Loucy (cell line): ENCODE measurements at regions not wholly inside any gene's neighbourhood (a gene's known extent, or its start where the extent isn't known, plus 50 kb on each side); places are given as distances from the start of the nearest gene placed in this dataset.

Source experiments
- H2AFZ ChIP-seq: fragments of 200-600 bp; sonication (generic); 2 replicates; pipeline ENCODE4 v1.6.0; 2016; ENCODE audit warnings: antibody characterized with exemption, mild to moderate bottlenecking, low read length, moderate library complexity
- H3F3A ChIP-seq: fragments of 200-600 bp; 2 replicates; pipeline ENCODE4 v1.6.0; 2016; ENCODE audit warnings: antibody characterized with exemption, low read depth, mild to moderate bottlenecking
- H3K27me3 ChIP-seq: fragments of 200-600 bp; sonication (generic); 2 replicates; pipeline ENCODE4 v1.6.1; 2014; ENCODE audit warnings: low read length, mild to moderate bottlenecking; ENCODE audit not compliant: insufficient read depth, poor library complexity, severe bottlenecking
- H3K36me3 ChIP-seq: fragments of 200-600 bp; sonication (generic); 2 replicates; pipeline ENCODE4 v1.6.1; 2016; ENCODE audit warnings: low read length; ENCODE audit not compliant: insufficient read depth
- H3K4me1 ChIP-seq: fragments of 200-600 bp; sonication (generic); 2 replicates; pipeline ENCODE4 v1.5.1; 2014; ENCODE audit warnings: low read length, mild to moderate bottlenecking; ENCODE audit not compliant: insufficient read depth, poor library complexity, severe bottlenecking
- H3K4me2 ChIP-seq: fragments of 200-600 bp; sonication (generic); 2 replicates; pipeline ENCODE4 v1.6.0; 2014; ENCODE audit warnings: antibody characterized with exemption, low read length, low read depth, mild to moderate bottlenecking; ENCODE audit not compliant: poor library complexity, severe bottlenecking
- H3K4me3 ChIP-seq: fragments of 200-600 bp; sonication (generic); 2 replicates; pipeline ENCODE4 v1.5.1; 2014; ENCODE audit warnings: low read length, mild to moderate bottlenecking, mixed read lengths; ENCODE audit not compliant: poor library complexity, severe bottlenecking
- H3K79me2 ChIP-seq: fragments of 200-600 bp; sonication (generic); 2 replicates; pipeline ENCODE4 v1.6.1; 2014; ENCODE audit warnings: low read length; ENCODE audit not compliant: insufficient read depth
- H3K9ac ChIP-seq: fragments of 200-600 bp; sonication (generic); 2 replicates; pipeline ENCODE4 v1.6.0; 2014; ENCODE audit warnings: mild to moderate bottlenecking, low read depth, low read length, moderate library complexity; ENCODE audit not compliant: poor library complexity, severe bottlenecking
- H3K9me2 ChIP-seq: fragments of 200-600 bp; sonication (generic); replicated peaks from 2 replicates; pipeline ENCODE4 v1.6.1; 2016; ENCODE audit warnings: low read depth, low read length, mixed read lengths
- H3K9me3 ChIP-seq: fragments of 200-600 bp; sonication (generic); 2 replicates; pipeline ENCODE4 v1.6.1; 2014; ENCODE audit warnings: mild to moderate bottlenecking, antibody characterized with exemption, low read length, low read depth; ENCODE audit not compliant: insufficient read depth
- H4K20me1 ChIP-seq: fragments of 200-600 bp; sonication (generic); 2 replicates; pipeline ENCODE4 v1.6.0; 2014; ENCODE audit warnings: antibody characterized with exemption, low read length, mild to moderate bottlenecking; ENCODE audit not compliant: insufficient read depth, poor library complexity, severe bottlenecking
- CTCF ChIP-seq: fragments of 200-600 bp; sonication (generic); conservative IDR thresholded peaks from 2 replicates; pipeline ENCODE4 v1.5.1; 2014; ENCODE audit warnings: mild to moderate bottlenecking, antibody characterized with exemption, low read length
- EZH2phosphoT487 ChIP-seq: fragments of 200-600 bp; IDR thresholded peaks from 2 replicates; pipeline ENCODE4 v1.6.1; 2018; ENCODE audit warnings: antibody characterized with exemption, mild to moderate bottlenecking, moderate library complexity, borderline replicate concordance

- H3K4me2 ChIP-seq = no peak overlapping the region
- H3K79me2 ChIP-seq = no peaks in the 10 kb centered on the region
- no peak for TF ChIP-seq CTCF
- H3K9ac ChIP-seq = no peak overlapping the region
- H3K9me3 ChIP-seq = no peaks in the 10 kb centered on the region
- H3K27me3 ChIP-seq = no peaks in the 10 kb centered on the region
- no peaks in the 10 kb centered on the region for H3F3A ChIP-seq
- H3K4me3 ChIP-seq = no peak overlapping the region
- H2AFZ ChIP-seq = no peak overlapping the region
- no peaks in the 10 kb centered on the region for H3K4me1 ChIP-seq
- H4K20me1 ChIP-seq = no peaks in the 10 kb centered on the region
- no peaks in the 10 kb centered on the region for H3K9me2 ChIP-seq
- no peaks in the 10 kb centered on the region for H3K36me3 ChIP-seq
Observed at GRCh38 chr2:145939949-145940348, 1420.0 kb upstream of the ZEB2 start.

GRCh38 chr2:145935016-145935415 is 1415.1 kb upstream of the ZEB2 start:
- Histone ChIP-seq H3K4me2 (no peak overlapping the region), H3K9me3 (no peaks in the 10 kb centered on the region), H4K20me1 (no peaks in the 10 kb centered on the region), H3K4me1 (no peaks in the 10 kb centered on the region), H3K9me2 (no peaks in the 10 kb centered on the region), H3K36me3 (no peaks in the 10 kb centered on the region), H3K4me3 (no peak overlapping the region), H3K27me3 (no peaks in the 10 kb centered on the region), H3K9ac (no peak overlapping the region), H3K79me2 (no peaks in the 10 kb centered on the region), H2AFZ (no peak overlapping the region), H3F3A (no peaks in the 10 kb centered on the region)
- TF ChIP-seq CTCF (no peak), EZH2phosphoT487 (no peak)

GRCh38 chr2:145931781-145932395 is 1412.0 kb upstream of the ZEB2 start:
- no peaks in the 10 kb centered on the region for H3K9me2 ChIP-seq
- no peaks in the 10 kb centered on the region for H3K4me1 ChIP-seq
- no peaks in the 10 kb centered on the region for H4K20me1 ChIP-seq
- no peaks in the 10 kb centered on the region for H3K27me3 ChIP-seq
- no peak for TF ChIP-seq EZH2phosphoT487
- TF ChIP-seq CTCF = no peak
- H3F3A ChIP-seq = no peaks in the 10 kb centered on the region
- H3K79me2 ChIP-seq = no peaks in the 10 kb centered on the region
- H3K4me2 ChIP-seq = no peak overlapping the region
- no peak overlapping the region for H3K4me3 ChIP-seq
- no peak overlapping the region for H3K9ac ChIP-seq
- H3K9me3 ChIP-seq = no peaks in the 10 kb centered on the region
- no peak overlapping the region for H2AFZ ChIP-seq
- no peaks in the 10 kb centered on the region for H3K36me3 ChIP-seq
